HG03139 (cell line): ENCODE measurements at regions not wholly inside any gene's neighbourhood (a gene's known extent, or its start where the extent isn't known, plus 50 kb on each side); places are given as distances from the start of the nearest gene placed in this dataset.

ENCODE experiments used
- ATAC-seq: cut with Tn5 transposase; IDR thresholded peaks from one replicate; pipeline ENCODE4 v1.9.1; 2021; ENCODE audit not compliant: unreplicated experiment

GRCh38 chr4:81965454-81965853 is 408.3 kb downstream of the HNRNPD start:
- ATAC-seq, result no peak

- no peak for ATAC-seq
These were observed 410.1 kb downstream of the HNRNPD start for GRCh38 chr4:81963763-81964020.

- ATAC-seq, result no peak
These were observed 410.6 kb downstream of the HNRNPD start for GRCh38 chr4:81963015-81963762.

DNA sequence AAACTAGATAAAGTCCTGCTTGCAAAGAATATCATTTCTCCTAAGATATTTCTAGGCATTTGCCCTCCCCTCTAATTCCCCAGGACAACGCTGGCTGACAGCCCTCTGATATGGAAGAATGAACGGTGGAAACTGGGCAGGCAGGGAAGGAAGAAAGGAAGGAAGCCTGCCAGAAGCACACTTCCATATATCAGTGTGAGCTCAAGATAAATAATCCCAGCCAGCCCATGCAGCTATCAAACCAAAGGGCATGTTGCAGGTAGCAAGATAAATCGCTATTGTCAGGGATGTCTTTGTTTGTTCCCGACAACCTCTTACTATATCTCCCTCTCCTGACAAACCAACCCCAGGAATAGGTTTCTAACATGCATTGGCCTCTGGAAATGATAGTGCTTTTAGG is 412.8 kb downstream of the HNRNPD start:
- ATAC-seq, result no peak

- ATAC-seq, result no peak
These were observed 419.5 kb downstream of the HNRNPD start for GRCh38 chr4:81954271-81954670.

DNA sequence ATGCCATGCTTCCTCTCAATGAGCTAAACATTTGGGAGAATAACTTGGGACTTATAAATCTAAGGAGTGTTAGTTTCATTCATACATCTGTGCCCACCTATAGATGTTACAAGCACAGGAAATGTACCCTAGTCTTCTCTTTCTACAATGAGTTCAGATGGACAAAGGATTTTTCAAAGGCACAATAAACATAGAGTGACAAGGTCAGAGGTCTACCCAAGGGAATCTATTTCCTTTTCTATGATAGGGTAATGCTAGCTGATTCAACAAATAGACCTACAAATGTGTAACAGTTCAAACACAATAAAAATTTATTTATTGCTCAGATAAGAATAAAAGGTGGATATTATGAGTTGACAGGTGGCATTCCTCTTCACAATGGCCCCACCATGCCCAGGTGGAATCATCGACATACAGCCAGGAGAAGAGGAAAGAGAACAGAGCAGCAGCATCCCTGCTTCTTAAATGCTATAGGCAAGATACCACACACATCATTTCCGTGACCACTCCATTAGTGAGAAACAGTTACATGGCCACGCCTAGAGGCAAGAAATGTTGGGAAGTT is 421.8 kb downstream of the HNRNPD start:
- ATAC-seq, result no peak

DNA sequence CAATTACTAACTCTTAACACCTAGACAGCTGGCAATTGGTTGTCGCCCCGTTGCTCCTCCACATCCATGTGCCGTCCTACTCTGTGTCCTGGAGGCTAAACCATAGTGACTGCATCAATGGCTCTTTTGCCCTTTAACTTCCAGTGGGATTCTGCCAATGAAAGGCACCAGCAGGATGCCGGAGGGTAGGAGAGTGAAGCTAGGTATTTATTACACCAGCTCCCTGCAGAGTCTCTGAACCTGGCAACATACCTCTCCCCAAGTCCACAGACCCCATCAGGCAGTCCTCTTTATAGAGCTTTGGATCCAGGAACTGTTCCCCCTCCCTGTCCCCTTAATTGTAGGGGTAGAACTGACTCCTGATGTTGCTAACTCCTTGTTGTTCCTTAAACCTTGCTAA is 426.8 kb downstream of the HNRNPD start:
- no peak for ATAC-seq

GRCh38 chr4:81930506-81931238 is 443.1 kb downstream of the HNRNPD start:
- ATAC-seq, result no peak

- no peak for ATAC-seq
These were observed 450.7 kb downstream of the HNRNPD start for GRCh38 chr4:81923140-81923539.

DNA sequence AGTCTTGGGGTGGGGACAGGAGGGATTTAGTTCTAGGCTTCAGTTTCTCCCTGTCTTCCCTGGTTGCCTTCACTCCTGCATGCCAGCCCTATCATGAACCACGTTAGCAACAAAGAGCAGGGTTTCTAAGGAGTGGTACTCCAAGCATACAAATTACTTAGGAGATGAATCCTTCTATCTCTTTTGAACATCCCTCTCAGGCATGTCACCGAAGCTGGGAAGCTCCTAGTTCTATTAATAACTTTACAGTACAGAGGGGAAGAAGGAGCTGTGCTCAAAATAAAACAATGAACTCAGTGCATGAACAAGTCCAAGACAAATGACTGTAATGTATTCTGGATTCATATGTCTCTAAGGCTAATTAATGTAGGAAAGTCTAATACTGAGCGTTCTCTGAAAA is 450.6 kb upstream of the RASGEF1B start:
- ATAC-seq, result no peak

DNA sequence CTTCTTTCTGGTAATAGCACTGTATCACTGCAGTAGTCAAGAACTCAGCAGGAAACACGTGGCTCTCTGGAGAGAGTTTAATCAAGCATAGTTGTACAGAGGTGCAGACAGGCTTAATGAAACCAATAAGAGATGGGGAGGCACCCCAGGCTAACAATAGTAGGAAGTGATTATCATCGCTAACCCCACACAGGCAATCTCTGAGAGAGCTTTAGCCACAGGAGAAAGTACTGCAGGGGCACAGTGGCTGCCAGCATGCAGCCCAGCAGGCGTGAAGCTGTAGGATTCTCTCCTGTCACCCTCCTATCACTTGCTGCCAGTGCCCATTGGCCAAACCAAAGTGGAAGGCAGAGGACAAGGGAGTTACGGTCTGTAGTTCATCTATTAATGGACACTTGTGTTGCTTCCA is 450.0 kb upstream of the RASGEF1B start:
- no peak for ATAC-seq

- ATAC-seq, result no peak
These were observed 448.1 kb upstream of the RASGEF1B start for GRCh38 chr4:81919810-81920209.

DNA sequence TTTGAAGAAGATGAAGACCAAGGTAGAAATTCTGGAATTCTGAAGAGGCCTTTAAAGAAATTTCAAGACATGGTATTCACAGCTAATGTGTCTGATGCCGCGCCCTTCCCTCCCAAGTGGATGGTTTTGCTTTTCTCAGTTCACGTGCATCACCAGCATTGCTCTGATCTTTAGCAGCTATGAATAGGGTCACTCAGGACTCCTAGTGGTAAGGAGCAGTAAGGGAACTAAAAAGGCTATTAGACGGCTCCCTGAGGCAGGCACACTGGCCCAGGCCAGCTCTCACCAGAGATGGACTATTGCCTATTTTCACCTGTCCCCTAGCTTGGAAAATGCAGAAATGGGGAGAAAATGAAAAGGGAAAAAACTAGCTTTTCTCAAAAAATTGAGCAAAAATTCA is 447.5 kb upstream of the RASGEF1B start:
- peak; percentile 78 for ATAC-seq

DNA sequence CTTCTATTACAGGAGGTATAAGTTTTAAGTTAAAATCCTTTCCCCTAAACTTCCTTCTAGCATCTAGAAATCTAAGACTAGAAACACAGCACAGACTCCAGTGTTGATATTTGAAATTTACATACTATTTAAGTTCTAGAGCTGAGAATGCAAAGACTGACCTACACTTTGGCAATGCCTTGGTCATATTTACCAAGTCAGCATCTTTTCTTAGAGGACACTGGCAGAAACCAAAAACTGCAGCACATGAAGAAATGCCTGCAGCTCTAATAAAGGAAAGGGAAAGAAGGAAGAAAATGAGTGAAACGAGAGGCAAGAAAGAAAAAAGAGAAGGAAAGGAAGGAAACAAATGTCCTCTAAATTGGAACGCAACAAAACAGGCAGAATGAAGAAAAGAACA is 443.7 kb upstream of the RASGEF1B start:
- no peak for ATAC-seq

DNA sequence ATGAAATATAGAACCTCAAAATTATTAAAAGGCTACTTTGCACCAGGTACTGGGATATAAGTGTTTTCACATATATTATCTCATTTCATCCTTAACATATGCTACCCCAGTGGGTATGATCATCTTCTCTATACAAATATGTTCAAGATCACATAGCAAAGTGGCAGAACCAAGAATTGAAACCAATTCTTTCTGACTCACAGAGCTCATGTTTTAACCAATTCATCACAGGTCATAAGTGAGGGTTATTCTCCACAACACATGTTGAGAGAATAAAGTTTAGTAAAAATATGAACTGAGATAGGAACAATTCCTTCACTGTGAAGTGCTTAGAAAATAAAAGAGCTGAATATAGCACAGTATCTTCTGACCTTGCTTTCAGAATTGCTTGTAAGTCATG is 442.9 kb upstream of the RASGEF1B start:
- no peak for ATAC-seq

- peak; percentile 74 for ATAC-seq
These were observed 441.7 kb upstream of the RASGEF1B start for GRCh38 chr4:81913427-81913879.

- ATAC-seq, result no peak
These were observed 440.8 kb upstream of the RASGEF1B start for GRCh38 chr4:81912376-81913030.

GRCh38 chr4:81906905-81907304 is 435.2 kb upstream of the RASGEF1B start:
- ATAC-seq, result no peak

DNA sequence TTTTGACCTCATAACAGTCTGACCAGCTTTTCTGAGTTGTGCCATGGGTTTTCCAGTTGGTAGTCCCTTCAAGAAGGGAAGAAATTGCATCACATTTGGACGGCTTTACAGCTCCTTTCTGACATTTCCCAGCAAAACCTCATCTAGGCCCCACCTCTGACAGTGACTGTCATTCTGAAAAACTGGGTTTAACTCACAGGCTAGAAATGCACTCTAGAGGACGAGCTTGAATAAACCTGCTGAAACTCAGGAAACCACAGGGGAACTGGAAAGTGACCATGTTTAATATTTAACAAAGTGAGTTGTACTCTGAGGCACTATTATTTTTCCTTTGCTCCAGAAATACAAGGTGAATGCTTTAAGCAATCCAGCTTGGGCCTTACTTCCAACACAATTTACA is 434.3 kb upstream of the RASGEF1B start:
- ATAC-seq, result peak; percentile 99

DNA sequence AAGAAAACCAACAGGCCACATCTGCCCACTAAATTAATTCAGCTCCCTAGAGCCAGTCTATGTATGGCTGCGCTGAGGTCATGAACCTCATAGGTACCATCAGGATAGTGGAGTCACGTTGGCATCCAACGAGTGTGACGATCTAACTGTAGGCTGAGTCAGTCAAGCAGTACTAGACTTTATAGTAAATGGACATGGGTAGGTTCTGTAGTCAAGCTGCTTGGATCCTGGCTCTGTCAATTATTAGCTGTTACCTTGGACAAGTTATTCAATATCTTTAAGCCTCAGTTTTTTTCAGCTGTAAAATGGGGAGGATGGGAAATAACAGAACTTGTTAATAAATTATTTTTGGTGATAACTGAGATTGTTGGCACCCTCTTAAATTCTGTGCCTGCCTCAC is 432.4 kb upstream of the RASGEF1B start:
- ATAC-seq, result no peak

- ATAC-seq, result no peak
These were observed 431.5 kb upstream of the RASGEF1B start for GRCh38 chr4:81903212-81903611.
